Stimulated activated CD4-positive, alpha-beta T cell treated with anti-CD3 and anti-CD28 coated beads, Interleukin-2, amount 100 ng/mL, for 48 hours (primary cell): ENCODE measurements at regions not wholly inside any gene's neighbourhood (a gene's known extent, or its start where the extent isn't known, plus 50 kb on each side); places are given as distances from the start of the nearest gene placed in this dataset.

Experiments
- DNase-seq, 2 donors: peaks; one replicate each; pipeline ENCODE4 v3.0.0-alpha.2; 2020

GRCh38 chr7:49386792-49387191 is 386.6 kb upstream of the VWC2 start:
- no peak for DNase-seq

- DNase-seq, result no peak
Observed at GRCh38 chr7:49389871-49390479, 383.5 kb upstream of the VWC2 start.

- DNase-seq, result no peak
Observed at GRCh38 chr7:49396229-49396628, 377.2 kb upstream of the VWC2 start.

- DNase-seq, result no peak
Observed at GRCh38 chr7:49397750-49398149, 375.7 kb upstream of the VWC2 start.

- no peak for DNase-seq
Observed at GRCh38 chr7:49398236-49398635, 375.2 kb upstream of the VWC2 start.

- DNase-seq, result no peak
Observed at GRCh38 chr7:49398746-49399145, 374.7 kb upstream of the VWC2 start.

- no peak for DNase-seq
Observed at GRCh38 chr7:49400891-49401550, 372.4 kb upstream of the VWC2 start.

- DNase-seq, result no peak
Observed at GRCh38 chr7:49403844-49404243, 369.6 kb upstream of the VWC2 start.

- DNase-seq, result no peak
Observed at GRCh38 chr7:49407205-49407604, 366.2 kb upstream of the VWC2 start.

- no peak for DNase-seq
Observed at GRCh38 chr7:49417034-49417433, 356.4 kb upstream of the VWC2 start.

- no peak for DNase-seq
Observed at GRCh38 chr7:49418963-49419362, 354.5 kb upstream of the VWC2 start.

GRCh38 chr7:49422564-49422963 is 350.9 kb upstream of the VWC2 start:
- DNase-seq, result no peak

- DNase-seq, result no peak
Observed at GRCh38 chr7:49424109-49424508, 349.3 kb upstream of the VWC2 start.

GRCh38 chr7:49425277-49425818 is 348.1 kb upstream of the VWC2 start:
- DNase-seq, result no peak

GRCh38 chr7:49432254-49432653 is 341.2 kb upstream of the VWC2 start:
- DNase-seq, result no peak

- DNase-seq, result no peak
Observed at GRCh38 chr7:49433794-49434193, 339.6 kb upstream of the VWC2 start.

GRCh38 chr7:49434846-49435245 is 338.6 kb upstream of the VWC2 start:
- DNase-seq, result no peak

GRCh38 chr7:49438281-49438680 is 335.2 kb upstream of the VWC2 start:
- DNase-seq, result no peak

- DNase-seq, result no peak
Observed at GRCh38 chr7:49443515-49443914, 329.9 kb upstream of the VWC2 start.

- no peak for DNase-seq
Observed at GRCh38 chr7:49453486-49453885, 320.0 kb upstream of the VWC2 start.

- no peak for DNase-seq
Observed at GRCh38 chr7:49479441-49479840, 294.0 kb upstream of the VWC2 start.

- DNase-seq, result no peak
Observed at GRCh38 chr7:49479936-49480544, 293.4 kb upstream of the VWC2 start.

GRCh38 chr7:49481075-49481474 is 292.4 kb upstream of the VWC2 start:
- no peak for DNase-seq

GRCh38 chr7:49483142-49483541 is 290.3 kb upstream of the VWC2 start:
- DNase-seq, result no peak
